HG03469 (cell line): ENCODE measurements at regions not wholly inside any gene's neighbourhood (a gene's known extent, or its start where the extent isn't known, plus 50 kb on each side); places are given as distances from the start of the nearest gene placed in this dataset.
"Not testable (repeated sequence)": the region's sequence is repeated elsewhere in the genome, so short reads cannot be mapped to it uniquely, and the experiment has no call there.

Experiments used
- ATAC-seq: cut with Tn5 transposase; IDR thresholded peaks from one replicate; pipeline ENCODE4 v1.9.1; 2021; ENCODE audit warnings: mild to moderate bottlenecking, moderate library complexity, moderate number of reproducible peaks; ENCODE audit not compliant: unreplicated experiment

DNA sequence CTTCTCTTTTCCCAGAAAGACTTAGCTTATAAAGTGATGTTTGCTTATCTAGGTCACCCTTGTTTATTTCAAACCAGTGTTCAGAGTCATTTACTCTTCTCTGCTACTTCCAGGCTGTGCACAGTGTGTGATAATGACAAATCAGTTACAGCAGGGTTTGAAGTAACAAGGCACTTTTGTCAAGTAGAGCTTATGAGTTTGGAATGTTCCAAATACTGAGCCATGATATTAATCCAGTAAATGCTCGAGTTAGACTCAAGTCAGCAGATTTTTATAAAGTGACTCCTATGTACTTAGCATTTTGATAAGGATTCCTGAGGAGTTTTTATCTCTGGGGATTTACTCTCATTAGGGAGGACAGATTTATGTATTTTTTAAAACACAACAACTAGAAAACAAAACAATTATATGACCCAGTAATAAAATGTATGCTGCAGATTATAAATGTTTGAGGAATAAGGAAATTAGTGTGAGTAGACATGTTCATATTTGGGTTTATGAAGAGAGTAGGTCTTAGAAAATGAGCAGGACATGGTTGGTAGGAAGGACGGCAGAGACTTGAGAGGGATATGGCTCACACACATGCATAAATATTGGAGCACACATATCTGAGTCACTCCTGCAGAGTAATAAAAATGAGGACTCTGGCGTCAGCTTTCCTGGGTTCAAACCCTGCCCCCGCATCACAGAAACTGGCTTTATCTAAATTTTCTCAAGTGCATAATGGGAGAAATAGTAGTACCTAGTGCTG is 271.2 kb downstream of the FBXO8 start:
- no peak for ATAC-seq

DNA sequence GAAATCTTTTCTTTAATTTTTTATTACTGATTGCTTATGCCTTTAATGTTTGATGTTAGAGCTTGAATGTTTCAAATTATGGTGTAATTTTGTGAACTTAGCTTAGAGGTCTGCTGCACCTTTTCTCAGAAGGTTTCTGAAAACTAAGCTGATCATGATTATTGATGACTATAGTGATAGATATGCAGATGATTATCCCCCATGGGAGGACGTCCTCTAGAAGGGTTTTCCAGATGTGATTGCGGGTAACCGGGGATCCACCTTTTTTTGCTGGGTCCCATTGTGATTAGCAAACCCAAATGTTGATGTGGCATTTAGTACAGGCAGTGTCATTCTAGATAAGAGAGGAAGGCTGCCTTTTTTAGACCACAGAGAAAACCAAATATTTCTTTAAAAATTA is 272.9 kb downstream of the FBXO8 start:
- no peak for ATAC-seq

DNA sequence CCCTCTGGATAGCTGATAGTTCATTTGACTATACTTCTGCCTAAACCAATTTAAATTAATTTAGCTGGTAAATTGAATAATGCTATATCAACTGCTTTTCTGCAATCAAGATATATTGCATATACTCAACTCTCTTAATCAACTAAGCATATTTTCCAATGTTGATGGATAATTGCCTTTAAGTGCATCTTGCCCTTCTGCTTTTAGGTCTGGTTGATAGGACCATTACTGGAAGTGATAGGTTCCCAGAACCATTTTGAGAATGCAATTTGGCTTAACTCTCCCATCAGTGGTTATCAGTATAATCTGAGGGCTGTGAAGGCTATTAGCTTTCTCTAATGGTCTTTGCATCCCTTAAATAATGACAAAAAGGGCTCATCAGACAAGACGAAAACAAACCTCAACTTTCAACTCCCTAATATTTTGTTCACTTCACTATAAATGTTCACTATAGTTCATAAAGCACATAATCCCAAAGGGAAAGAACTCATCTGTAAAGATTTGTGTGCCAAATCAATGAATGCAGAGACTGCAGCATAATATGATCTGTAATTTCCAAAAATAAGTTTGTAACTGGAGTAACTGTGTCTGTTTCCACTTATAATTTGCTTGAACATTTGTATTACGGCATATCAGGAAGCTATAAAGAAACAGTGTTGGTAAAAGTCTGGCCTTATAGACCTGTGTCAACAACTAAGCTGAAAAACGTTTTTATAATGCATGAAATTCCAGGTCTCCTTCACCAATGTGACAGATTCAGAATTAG is 273.6 kb downstream of the FBXO8 start:
- ATAC-seq, result no peak

DNA sequence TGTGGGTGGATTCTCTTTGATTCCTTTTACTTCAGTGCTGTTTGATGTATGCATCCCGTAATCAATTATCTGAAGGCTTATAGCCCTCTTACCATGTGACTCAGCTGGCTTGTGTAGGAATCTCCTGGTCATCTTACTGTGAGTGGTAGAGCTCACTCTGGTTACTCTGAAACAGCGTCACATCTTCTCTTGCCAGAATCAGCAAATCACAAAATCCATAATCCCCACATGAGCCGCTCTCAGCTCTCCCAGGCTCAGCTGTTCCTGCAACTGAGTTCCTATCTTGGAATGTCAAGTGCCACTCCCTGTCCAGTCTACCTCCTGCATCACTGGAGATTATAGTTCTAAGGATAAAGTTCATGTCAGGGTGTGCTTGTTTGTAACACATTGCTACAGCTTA is 278.0 kb downstream of the FBXO8 start:
- ATAC-seq, result no peak

DNA sequence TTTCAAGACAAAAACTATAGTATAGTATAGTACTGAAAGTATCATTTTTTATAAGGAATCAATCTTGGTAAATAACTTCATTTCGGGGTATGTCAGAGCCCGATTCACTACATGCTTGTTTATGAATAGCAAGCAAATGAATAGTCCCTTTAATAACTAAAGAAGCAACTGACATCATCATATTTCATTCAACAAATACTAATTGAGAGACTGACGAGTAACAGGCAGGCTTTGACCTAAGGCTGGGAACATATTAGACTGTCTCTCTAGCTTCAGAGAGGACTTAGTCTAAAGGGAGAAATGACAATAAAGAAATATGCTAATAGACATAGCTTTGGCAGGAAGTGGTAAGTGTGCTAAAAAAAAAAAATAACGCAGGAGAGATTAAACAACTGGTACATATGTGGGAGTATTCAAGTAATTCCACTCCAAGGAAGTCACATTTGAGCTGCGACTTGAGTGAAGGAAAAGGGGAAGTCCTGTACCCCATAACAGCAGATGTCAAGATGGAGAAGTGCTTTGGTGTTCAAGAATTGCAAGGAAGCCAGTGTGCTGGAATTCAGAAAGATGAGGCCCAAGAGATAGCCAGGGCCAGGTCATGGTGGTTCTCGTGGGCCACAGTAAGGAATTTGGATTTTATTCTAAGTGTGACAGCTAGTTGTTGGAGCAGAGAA is 284.9 kb downstream of the FBXO8 start:
- ATAC-seq, result no peak

DNA sequence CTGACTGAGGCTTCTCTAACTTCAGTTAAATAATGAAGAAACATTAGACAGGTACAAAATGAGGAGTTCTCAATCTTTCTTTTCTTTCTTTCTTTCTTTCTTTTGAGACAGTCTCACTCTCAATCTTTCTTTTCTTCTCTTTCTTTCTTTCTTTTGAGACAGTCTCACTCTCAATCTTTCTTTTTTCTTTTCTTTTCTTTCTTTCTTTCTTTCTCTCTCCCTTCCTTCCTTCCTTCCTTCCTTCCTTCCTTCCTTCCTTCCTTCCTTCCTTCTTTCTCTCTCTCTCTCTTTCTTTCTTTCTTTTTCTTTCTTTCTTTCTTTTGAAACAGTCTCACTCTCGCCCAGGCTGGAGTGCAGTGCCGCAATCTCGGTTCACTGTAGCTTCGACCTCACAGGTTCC is 287.7 kb downstream of the FBXO8 start:
- not testable (repeated sequence) for ATAC-seq

DNA sequence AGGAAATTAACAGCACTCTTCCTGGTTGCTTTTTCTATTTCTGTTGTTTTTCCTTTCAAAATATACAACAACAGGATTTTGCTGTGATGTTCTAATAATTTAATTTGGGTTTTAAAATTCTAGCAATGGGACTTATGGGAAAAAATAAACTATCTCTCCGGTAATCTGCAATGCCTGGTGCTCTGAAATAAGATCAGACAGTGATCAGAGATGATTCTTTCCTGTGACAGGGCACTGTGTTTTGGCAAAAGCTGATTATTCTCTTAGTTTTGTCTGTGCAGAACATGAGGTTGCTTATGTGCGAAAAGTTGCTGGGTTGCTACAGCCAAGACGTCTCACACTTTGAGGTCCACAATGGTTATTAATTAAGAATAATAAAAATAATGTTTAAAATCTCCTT is 291.7 kb downstream of the FBXO8 start:
- ATAC-seq, result no peak

DNA sequence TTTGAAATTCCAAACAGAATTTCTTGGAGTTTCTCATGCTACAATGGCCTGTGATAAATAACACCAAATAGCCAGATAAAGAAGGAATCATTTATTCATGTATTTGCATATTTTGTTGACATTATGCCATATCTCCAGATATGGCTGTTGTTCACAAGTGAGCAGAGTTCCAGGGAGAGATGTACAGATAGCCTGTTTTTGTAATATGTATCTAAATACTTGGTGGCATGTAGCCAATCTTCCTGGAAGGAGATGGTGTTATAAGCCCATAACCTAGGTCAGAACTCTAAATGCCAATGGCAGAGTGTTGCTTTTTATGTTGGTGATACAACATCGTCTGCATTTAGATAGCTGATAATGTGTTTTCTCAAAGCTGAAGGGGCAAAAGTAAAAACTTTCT is 292.2 kb downstream of the FBXO8 start:
- no peak for ATAC-seq

DNA sequence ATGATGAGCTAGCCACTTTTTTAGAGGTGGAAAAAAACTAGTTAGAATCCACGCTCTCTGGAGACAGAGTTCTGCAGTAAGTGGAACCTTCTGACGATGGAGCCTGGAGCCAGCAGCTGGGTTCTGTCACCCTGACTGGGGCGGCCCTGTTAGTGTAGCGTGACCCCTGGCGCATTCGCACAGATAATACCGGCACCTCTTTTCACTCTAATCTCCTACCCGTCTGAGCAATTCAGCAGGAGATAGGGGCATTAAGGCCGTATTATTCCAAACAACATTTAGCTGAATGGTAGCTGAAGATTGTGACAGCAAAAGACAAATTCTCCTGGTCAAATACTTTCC is 292.6 kb downstream of the FBXO8 start:
- no peak for ATAC-seq

DNA sequence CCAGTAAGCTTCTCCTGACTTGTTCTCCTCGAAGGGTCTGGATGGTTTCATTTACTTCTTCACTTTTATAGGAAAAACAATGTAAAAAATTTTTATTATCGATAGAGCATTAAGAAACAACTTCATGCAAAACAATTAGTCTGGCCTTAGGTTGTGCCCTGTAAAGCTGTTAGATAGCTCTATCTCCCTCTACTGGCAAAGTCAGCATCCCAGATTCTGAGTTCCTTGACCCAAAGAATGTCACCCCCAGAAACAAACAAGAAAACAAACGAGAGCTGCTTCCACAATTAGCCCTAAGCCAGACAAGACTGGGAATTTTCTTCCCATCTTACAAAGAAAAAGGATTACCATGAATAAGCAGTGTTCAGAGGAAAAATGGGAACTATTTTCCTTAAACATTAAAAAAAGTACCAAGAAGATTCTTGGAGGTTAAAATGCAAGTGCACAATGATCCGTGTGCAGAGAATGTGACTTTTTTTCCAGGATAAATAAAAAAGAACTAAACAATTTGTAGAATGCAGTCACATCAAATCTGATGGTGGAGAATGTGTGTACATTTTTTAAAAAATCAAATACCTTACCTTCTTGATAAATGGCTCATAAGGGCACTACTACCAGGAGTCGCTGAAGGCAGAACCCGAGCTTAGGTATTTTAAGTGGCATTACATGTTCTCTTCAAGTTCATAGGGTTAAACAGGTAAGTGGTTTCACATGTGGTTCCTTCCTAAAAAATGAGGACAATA is 293.2 kb downstream of the FBXO8 start:
- ATAC-seq, result no peak

DNA sequence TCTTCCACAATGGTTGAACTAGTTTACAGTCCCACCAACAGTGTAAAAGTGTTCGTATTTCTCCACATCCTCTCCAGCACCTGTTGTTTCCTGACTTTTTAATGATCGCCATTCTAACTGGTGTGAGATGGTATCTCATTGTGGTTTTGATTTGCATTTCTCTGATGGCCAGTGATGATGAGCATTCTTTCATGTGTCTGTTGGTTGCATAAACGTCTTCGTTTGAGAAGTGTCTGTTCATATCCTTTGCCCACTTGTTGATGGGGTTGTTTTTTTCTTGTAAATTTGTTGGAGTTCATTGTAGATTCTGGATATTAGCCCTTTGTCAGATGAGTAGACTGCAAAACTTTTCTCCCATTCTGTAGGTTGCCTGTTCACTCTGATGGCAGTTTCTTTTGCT is 319.9 kb downstream of the FBXO8 start:
- ATAC-seq, result not testable (repeated sequence)

DNA sequence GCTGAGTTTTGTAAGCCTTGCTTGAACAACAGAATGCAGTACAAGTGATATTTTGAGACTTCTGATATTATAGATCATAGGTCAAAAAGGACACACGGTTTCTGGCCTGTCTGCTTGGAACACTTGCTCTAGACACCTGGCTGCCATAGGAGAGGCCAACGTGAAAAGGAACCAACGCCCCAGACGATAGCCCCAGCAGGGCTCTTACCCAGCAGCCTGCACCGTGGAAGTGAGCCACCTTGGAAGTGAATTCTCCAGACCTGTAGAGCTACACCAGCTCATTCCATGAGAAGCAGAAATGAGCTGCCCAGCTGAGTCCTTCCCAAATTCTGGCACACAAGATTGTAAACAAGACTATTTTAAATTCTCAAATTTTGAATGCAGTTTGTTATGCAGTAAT is 323.1 kb downstream of the FBXO8 start:
- no peak for ATAC-seq

DNA sequence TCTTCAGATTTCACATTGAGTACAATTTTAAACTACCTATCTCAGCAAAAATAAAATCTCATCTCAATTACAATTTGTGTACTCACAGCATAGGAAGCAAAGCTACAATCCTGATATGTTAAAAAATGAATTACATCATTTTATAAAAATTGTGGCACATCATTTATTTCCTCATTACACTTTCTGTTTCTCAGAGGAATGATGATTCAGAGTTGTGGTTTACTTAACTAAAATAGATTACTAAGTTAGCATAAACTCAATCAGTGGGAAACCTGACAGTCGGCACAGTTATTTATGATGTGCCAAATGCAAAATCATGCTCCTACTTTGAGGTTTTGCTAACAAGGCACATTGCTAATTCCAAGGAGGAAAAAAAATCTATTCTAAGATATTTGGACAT is 325.0 kb downstream of the FBXO8 start:
- ATAC-seq, result no peak

DNA sequence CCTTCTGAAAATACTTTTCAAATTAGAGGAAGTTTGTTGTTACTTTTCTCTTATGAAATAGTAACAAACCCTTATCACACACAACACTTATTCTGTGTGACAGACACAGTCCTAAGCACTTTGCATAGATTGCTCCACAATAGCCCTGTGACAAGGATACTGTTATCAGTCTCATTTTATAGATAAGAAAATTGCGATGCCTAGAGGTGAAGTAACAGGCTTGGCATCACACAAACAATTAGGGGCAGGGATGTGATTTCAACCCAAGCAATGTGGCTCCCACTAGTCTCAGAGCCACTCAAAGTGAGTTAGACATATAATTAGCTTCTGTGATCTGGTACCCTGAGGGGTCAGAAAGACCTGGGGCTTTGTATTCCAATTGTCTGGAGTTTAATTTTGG is 339.9 kb downstream of the FBXO8 start:
- ATAC-seq, result no peak

DNA sequence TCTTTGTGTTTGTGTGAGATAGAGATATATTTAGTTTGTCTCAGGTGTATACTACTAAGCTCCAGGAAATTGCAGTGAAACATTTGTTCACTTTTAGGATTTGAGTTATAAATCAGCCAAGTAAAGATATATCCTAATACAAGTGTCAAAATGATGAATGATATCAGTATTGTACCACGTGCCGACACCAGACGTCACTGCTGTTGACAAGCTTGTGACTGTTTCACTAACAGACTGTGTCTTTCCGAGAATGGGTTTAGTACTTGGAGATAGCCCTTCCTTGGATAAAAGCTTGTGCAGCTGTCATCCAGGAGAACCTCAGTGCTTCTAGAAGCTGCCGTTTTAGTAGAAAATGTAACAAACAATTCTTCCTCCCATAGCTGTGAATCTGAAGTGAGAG is 343.3 kb downstream of the FBXO8 start:
- no peak for ATAC-seq

DNA sequence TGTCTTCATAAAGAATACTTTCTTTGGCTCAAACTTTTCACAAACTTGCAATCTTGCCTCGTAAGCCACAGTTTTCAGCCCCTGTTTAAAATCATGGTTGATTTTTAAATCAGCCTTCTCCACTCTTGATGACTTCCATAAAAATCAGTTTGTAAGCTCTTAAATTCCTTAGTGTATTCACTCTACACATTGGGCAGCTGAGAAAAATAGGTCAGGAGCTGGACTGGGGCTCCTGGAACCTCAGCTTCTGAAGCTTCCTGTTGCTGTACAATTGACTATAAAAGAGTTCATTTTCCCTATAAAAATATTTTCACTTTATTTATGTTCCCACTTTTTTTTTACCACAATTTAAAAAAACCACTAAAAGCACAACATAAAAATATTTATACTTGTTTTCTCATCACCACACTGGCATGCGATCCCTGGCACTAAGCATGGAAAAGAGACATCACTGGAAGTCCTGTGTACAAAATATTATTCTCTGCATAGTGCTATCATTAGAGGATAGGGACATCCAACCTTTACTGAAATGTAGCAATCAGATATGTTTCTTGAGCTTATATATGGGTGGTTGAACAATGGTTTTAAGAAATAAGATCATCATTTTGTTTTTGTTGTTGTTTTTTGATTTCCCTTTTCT is 345.7 kb downstream of the FBXO8 start:
- ATAC-seq, result no peak

DNA sequence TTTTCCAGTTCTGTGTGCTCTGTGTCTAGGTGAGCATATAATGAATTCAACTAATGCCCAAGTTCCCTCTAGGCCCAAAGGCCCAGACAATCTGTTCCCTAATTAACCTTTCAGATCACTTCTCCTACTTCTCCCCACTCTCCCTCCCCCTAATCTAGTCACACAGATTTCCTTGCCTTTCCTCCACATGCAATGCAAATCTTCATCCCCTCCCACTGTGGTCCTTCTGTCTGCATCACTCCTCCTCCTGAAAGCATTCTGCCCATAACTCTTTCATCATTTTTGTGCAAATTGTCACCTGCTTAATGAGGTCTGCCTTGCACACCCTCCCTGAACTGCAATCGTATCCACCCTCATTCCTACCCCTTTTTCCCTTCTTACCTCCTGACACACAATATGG is 346.6 kb downstream of the FBXO8 start:
- ATAC-seq, result no peak

DNA sequence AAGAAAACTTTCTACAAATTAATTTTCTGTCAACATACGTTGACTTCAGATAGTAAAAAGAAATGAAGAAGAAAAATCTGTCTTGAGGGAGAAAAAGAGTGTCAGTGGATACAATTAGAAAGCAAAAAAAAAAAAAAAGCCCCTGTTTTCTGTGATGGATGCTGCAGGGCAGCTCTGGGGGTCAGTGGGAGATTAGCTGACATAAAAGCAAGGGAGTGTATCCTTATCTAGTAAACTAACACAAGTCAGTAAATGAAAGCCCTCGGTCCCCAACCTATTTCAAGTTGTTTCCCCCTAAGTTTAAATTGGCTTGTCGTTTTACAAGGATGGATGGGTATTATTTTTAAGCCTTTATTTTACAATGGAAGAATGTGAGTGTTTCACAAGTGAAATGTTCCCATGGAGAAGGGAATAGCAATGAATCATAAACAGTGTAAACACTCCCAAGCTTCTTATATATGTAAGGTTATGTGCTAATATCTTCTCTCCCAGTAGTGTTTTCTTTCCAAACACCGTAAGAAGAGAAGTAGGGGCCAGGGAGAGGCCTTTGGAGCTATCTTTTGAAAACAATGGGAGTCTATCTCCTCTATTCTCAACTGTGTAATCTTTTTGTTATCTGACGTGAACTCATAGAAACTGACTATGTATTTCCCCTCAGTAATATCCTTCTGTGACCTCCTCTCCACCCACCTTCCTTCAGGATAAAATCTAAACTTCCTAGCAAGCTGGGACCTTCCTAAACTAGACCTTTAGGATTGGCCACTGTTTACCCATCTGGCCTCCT is 347.7 kb downstream of the FBXO8 start:
- no peak for ATAC-seq

DNA sequence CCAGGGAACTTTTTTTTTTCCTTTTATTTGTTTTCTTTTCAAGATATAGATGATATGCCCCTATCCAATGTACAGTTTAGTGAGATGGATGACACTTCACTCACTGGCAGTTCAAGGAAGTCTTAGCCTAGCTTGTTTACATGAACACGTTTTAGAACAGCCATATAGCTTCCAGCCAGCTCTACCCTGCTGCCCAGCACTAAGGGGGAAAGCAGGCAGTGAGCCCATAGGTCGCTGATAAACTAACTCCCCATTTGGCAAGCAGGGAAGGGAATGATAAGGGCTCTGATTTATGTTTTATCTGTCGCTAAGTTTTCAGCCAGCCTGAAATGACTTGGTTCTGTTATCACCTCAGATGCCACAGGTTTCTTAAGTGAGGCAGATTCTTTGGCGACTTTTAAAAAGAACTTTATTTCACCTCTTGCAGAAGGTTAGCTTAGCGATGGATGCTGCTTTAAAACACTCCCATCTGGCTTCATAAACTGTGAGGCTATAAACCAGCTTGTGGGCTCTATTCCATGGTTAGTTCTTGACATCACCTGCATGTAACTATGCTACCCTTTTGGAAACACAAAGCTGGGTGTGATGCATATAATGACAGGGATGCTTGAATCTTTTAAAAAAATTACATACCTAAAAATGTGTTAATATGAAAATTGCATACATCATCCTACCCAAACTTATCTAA is 348.4 kb downstream of the FBXO8 start:
- no peak for ATAC-seq

DNA sequence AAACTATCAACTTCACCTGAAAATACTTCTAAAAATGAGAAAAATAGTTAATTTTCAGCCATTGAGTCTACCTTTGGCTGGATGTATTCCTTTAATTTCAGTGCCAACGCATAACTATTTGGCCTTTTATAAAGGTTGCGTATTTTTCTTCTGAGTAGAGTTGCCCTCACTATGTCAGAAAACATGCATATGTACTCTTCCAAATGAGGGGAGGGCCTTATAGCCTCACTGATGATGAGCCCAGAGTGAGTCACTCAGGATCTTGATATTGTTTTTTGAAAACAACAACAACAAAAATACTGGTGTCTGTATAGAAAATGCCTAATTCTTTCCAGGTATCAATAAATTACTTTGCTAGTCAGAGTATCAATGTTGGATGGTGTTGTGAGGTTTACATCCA is 349.3 kb downstream of the FBXO8 start:
- no peak for ATAC-seq
